H1 (cell line): ENCODE measurements at regions not wholly inside any gene's neighbourhood (a gene's known extent, or its start where the extent isn't known, plus 50 kb on each side); places are given as distances from the start of the nearest gene placed in this dataset.

ENCODE experiments used
- CTCF ChIA-PET: fragments of 300-600 bp; sonication (Branson Sonifier 250); formaldehyde crosslinking; loops from one replicate; lab custom pipeline; 2021; ENCODE audit not compliant: partially characterized antibody; lab: Charles Lee
- POLR2A ChIA-PET: fragments of 300-600 bp; sonication (Branson Sonifier 250); formaldehyde crosslinking; loops from one replicate; lab custom pipeline; 2021; ENCODE audit warnings: inconsistent platforms; ENCODE audit not compliant: partially characterized antibody; lab: Charles Lee
- DNase-seq, 2 experiments: peaks; one replicate each; pipeline versions ENCODE4 v3.0.0 to v3.0.0-alpha.2; 2010 to 2022; ENCODE audit warnings: low spot score in 2 of 2, low read depth in 1 of 2, mixed read lengths in 1 of 2
- FAIRE-seq: peaks from 2 replicates; lab custom pipeline; 2011; peaks lifted over from hg19 to GRCh38; lab: Jason Lieb, UNC
- H2AFZ ChIP-seq: 2 replicates; pipeline ENCODE4 v1.8.1; 2012; ENCODE audit warnings: low read length, inconsistent platforms
- H2AK5ac ChIP-seq: 2 replicates; pipeline ENCODE4 v1.6.1; 2013; ENCODE audit warnings: low read depth, low read length
- H2BK120ac ChIP-seq: replicated peaks from 2 replicates; pipeline ENCODE3; 2013; ENCODE audit warnings: low read depth, low read length, inconsistent platforms
- H2BK12ac ChIP-seq: 2 replicates; pipeline ENCODE4 v1.6.1; 2013; ENCODE audit warnings: low read depth, low read length
- H2BK15ac ChIP-seq: 2 replicates; pipeline ENCODE4 v1.6.1; 2013; ENCODE audit warnings: low read length
- H2BK20ac ChIP-seq: 2 replicates; pipeline ENCODE4 v1.6.1; 2013; ENCODE audit warnings: low read length
- H2BK5ac ChIP-seq: 2 replicates; pipeline ENCODE4 v1.6.1; 2013; ENCODE audit warnings: low read depth, low read length
- H3K14ac ChIP-seq: 2 replicates; pipeline ENCODE4 v1.6.1; 2013; ENCODE audit warnings: inconsistent platforms; ENCODE audit not compliant: insufficient read length
- H3K18ac ChIP-seq: 2 replicates; pipeline ENCODE4 v1.6.1; 2013; ENCODE audit warnings: low read length; ENCODE audit errors: extremely low read depth
- H3K23ac ChIP-seq: 2 replicates; pipeline ENCODE4 v1.6.1; 2013; ENCODE audit warnings: inconsistent platforms; ENCODE audit not compliant: insufficient read length
- H3K23me2 ChIP-seq: 2 replicates; pipeline ENCODE4 v1.6.1; 2013; ENCODE audit warnings: low read depth, low read length
- H3K27ac ChIP-seq: 2 replicates; pipeline ENCODE4 v1.6.1; 2011; ENCODE audit warnings: low read depth, low read length, inconsistent platforms
- H3K27me3 ChIP-seq, 4 experiments: replicated peaks in 1 of 4; 1 replicate in 1 of 4; 2 replicates in 3 of 4; pipeline versions ENCODE4 v1.6.1 to v1.8.1; 2011 to 2013; ENCODE audit warnings: low read length in 3 of 4, mild to moderate bottlenecking in 3 of 4, inconsistent platforms in 2 of 4, mixed read lengths in 2 of 4, moderate library complexity in 1 of 4; ENCODE audit not compliant: control insufficient read depth in 3 of 4, insufficient read depth in 3 of 4; ENCODE audit errors: extremely low read depth in 1 of 4
- H3K36me3 ChIP-seq, 4 experiments: 2 replicates each; pipeline versions ENCODE4 v1.6.1 to v1.8.1; 2011 to 2013; ENCODE audit warnings: mild to moderate bottlenecking in 4 of 4, low read length in 3 of 4, moderate library complexity in 2 of 4, control low read depth in 1 of 4, inconsistent platforms in 1 of 4; ENCODE audit not compliant: insufficient read depth in 4 of 4, control insufficient read depth in 2 of 4
- H3K4ac ChIP-seq: replicated peaks from 2 replicates; pipeline ENCODE3; 2013; ENCODE audit warnings: low read length, low read depth, mixed read lengths, inconsistent platforms; ENCODE audit not compliant: insufficient read length
- H3K4me1 ChIP-seq, 4 experiments: replicated peaks in 1 of 4; 1 replicate in 1 of 4; 2 replicates in 3 of 4; pipeline versions ENCODE4 v1.6.1 to v1.8.1; 2011 to 2013; ENCODE audit warnings: low read length in 3 of 4, inconsistent platforms in 2 of 4, mixed read lengths in 1 of 4; ENCODE audit not compliant: insufficient read depth in 4 of 4, control insufficient read depth in 3 of 4
- H3K4me2 ChIP-seq, 2 experiments: 2 replicates each; pipeline versions ENCODE4 v1.6.1 to v1.8.1; 2011 to 2013; ENCODE audit warnings: low read depth in 2 of 2, low read length in 2 of 2, control low read depth in 1 of 2, inconsistent platforms in 1 of 2, mild to moderate bottlenecking in 1 of 2; ENCODE audit not compliant: insufficient read depth in 1 of 2
- H3K4me3 ChIP-seq, 4 experiments: fragments of 200-600, 300-600 bp in 1 of 4; sonication (generic), shearing (Covaris generic), sonication (Bioruptor Twin) in 1 of 4; 2 replicates each; pipeline versions ENCODE4 v1.5.1 to v1.8.1; 2011 to 2016; ENCODE audit warnings: low read length in 4 of 4, low read depth in 3 of 4, control low read depth in 2 of 4, inconsistent platforms in 2 of 4, mild to moderate bottlenecking in 2 of 4, mixed read lengths in 1 of 4, moderate library complexity in 1 of 4; ENCODE audit not compliant: insufficient read depth in 2 of 4; ENCODE audit errors: extremely low read depth in 1 of 4
- H3K56ac ChIP-seq: replicated peaks from 2 replicates; pipeline ENCODE3; 2013; ENCODE audit warnings: low read depth, mild to moderate bottlenecking, mixed read lengths, low read length, inconsistent platforms; ENCODE audit not compliant: insufficient read length
- H3K79me1 ChIP-seq: 2 replicates; pipeline ENCODE4 v1.6.1; 2013; ENCODE audit warnings: low read depth, low read length, control low read depth
- H3K79me2 ChIP-seq, 2 experiments: 2 replicates each; pipeline versions ENCODE4 v1.6.1 to v1.8.1; 2012 to 2013; ENCODE audit warnings: low read length in 2 of 2, mild to moderate bottlenecking in 2 of 2, inconsistent platforms in 1 of 2; ENCODE audit not compliant: insufficient read depth in 2 of 2, control insufficient read depth in 1 of 2
- H3K9ac ChIP-seq, 4 experiments: replicated peaks in 1 of 4; 1 replicate in 1 of 4; 2 replicates in 3 of 4; pipeline versions ENCODE4 v1.6.1 to v1.8.1; 2011 to 2013; ENCODE audit warnings: low read depth in 3 of 4, low read length in 3 of 4, control low read depth in 2 of 4, mild to moderate bottlenecking in 2 of 4, moderate library complexity in 2 of 4, inconsistent platforms in 1 of 4; ENCODE audit errors: extremely low read depth in 1 of 4
- H3K9me3 ChIP-seq, 2 experiments: 2 replicates each; pipeline versions ENCODE4 v1.6.1 to v1.8.1; 2012 to 2013; ENCODE audit warnings: mild to moderate bottlenecking in 2 of 2, moderate library complexity in 2 of 2, control low read depth in 1 of 2, inconsistent platforms in 1 of 2, low read depth in 1 of 2, low read length in 1 of 2, mixed read lengths in 1 of 2; ENCODE audit not compliant: insufficient read depth in 2 of 2
- H4K20me1 ChIP-seq, 2 experiments: replicated peaks in 1 of 2; 2 replicates each; pipeline versions ENCODE3 to v1.8.1; 2011 to 2013; ENCODE audit warnings: inconsistent platforms in 2 of 2, low read length in 2 of 2, mild to moderate bottlenecking in 1 of 2; ENCODE audit not compliant: insufficient read depth in 2 of 2, control insufficient read depth in 1 of 2
- H4K5ac ChIP-seq: 2 replicates; pipeline ENCODE4 v1.6.1; 2013; ENCODE audit warnings: low read length, low read depth, mixed read lengths, inconsistent platforms; ENCODE audit not compliant: insufficient read length
- H4K8ac ChIP-seq: 2 replicates; pipeline ENCODE4 v1.8.0; 2013; ENCODE audit warnings: mild to moderate bottlenecking, moderate library complexity, low read length, inconsistent platforms; ENCODE audit not compliant: insufficient read depth; ENCODE audit errors: extremely low read depth
- H4K91ac ChIP-seq: replicated peaks from 2 replicates; pipeline ENCODE3; 2013; ENCODE audit warnings: low read length, mixed read lengths, inconsistent platforms; ENCODE audit not compliant: insufficient read length
- BCL11A ChIP-seq, 2 experiments: IDR thresholded peaks; one replicate each; pipeline ENCODE4 v1.6.1; 2011; ENCODE audit warnings: low read depth in 2 of 2, low read length in 2 of 2, mild to moderate bottlenecking in 2 of 2
- CBX8 ChIP-seq: fragments of 300-800, 300-1000 bp; sonication (generic); IDR thresholded peaks from 2 replicates; pipeline ENCODE4 v1.7.1; 2016; ENCODE audit warnings: low read depth, low read length, borderline replicate concordance
- EGR1 ChIP-seq: IDR thresholded peaks from 2 replicates; pipeline ENCODE4 v1.6.1; 2011; ENCODE audit warnings: low read depth, low read length, borderline replicate concordance
- EP300 ChIP-seq, 2 experiments: IDR thresholded peaks; 1 replicate in 1 of 2; 2 replicates in 1 of 2; pipeline ENCODE4 v1.6.1; 2011 to 2012; ENCODE audit warnings: low read depth in 2 of 2, low read length in 2 of 2, mild to moderate bottlenecking in 2 of 2, borderline replicate concordance in 1 of 2, inconsistent platforms in 1 of 2, moderate library complexity in 1 of 2
- NANOG ChIP-seq: IDR thresholded peaks from 2 replicates; pipeline ENCODE4 v1.6.1; 2011; ENCODE audit warnings: low read length, low read depth, mild to moderate bottlenecking, inconsistent platforms; ENCODE audit not compliant: insufficient read depth, poor library complexity, severe bottlenecking
- NRF1 ChIP-seq: IDR thresholded peaks from 2 replicates; pipeline ENCODE4 v1.6.1; 2011; ENCODE audit warnings: mild to moderate bottlenecking, low read depth, low read length, improper control_type of control experiment
- PHF8 ChIP-seq: fragments of 200-600 bp; sonication (generic); conservative IDR thresholded peaks from 2 replicates; pipeline ENCODE4 v1.7.1; 2012; ENCODE audit warnings: low read depth, mild to moderate bottlenecking, inconsistent platforms, low read length, moderate library complexity
- RNF2 ChIP-seq: fragments of 200-900, 300-1000 bp; sonication (generic); IDR thresholded peaks from 2 replicates; pipeline ENCODE4 v1.7.1; 2016; ENCODE audit warnings: borderline replicate concordance, low read depth, mild to moderate bottlenecking, antibody characterized with exemption, low read length; ENCODE audit not compliant: poor library complexity, severe bottlenecking; ENCODE audit errors: missing control alignments
- SIX5 ChIP-seq: IDR thresholded peaks from 2 replicates; pipeline ENCODE4 v1.6.1; 2011; ENCODE audit warnings: mild to moderate bottlenecking, low read depth, low read length
- SP1 ChIP-seq: IDR thresholded peaks from 2 replicates; pipeline ENCODE4 v1.6.1; 2011; ENCODE audit warnings: low read depth, low read length
- TAF1 ChIP-seq: IDR thresholded peaks from 2 replicates; pipeline ENCODE4 v1.6.1; 2011; ENCODE audit warnings: mild to moderate bottlenecking, low read depth, low read length
- WGBS, 2 experiments: shearing (Covaris generic) in 1 of 2; methylation state at CpG; one replicate each; pipeline versions ENCODE4 v1.1.6 to v1.1.7; 2013 to 2015; ENCODE audit warnings: low lambda C conversion rate in 2 of 2, mixed read lengths in 2 of 2, inconsistent platforms in 1 of 2, low coverage in 1 of 2, missing lambda C conversion rate in 1 of 2; ENCODE audit not compliant: insufficient replicate concordance in 2 of 2, insufficient coverage in 1 of 2, insufficient read length in 1 of 2; ENCODE audit errors: extremely low coverage in 1 of 2, missing lambda C conversion rate in 1 of 2; 5-methylcytosine and 5-hydroxymethylcytosine counted together
- TF ChIP-seq, protein P1 (sequence below), 3 experiments: IDR thresholded peaks; 1 replicate in 2 of 3; 2 replicates in 1 of 3; pipeline versions ENCODE4 v1.5.1 to v1.6.1; 2011; ENCODE audit warnings: low read length in 3 of 3, mild to moderate bottlenecking in 3 of 3, inconsistent platforms in 2 of 3, low read depth in 1 of 3, moderate library complexity in 1 of 3; ENCODE audit not compliant: insufficient read depth in 1 of 3; ENCODE audit errors: control extremely low read depth in 1 of 3

- Histone ChIP-seq H4K8ac (no peak overlapping the region), H3K23me2 (no peaks in the 10 kb centered on the region), H3K56ac (no peak overlapping the region), H3K27me3 (no peaks in the 10 kb centered on the region), H3K36me3 (no peaks in the 10 kb centered on the region; a peak in 1 of 8 replicates), H3K79me2 (no peaks in the 10 kb centered on the region), H3K4ac (no peak overlapping the region), H3K14ac (no peak overlapping the region), H3K9me3 (peaks cover 37 to 46% of the 10 kb centered on the region in 2 experiments), H3K79me1 (no peaks in the 10 kb centered on the region), H2BK15ac (no peak overlapping the region), H2BK12ac (no peak overlapping the region), H3K4me1 (no peaks in the 10 kb centered on the region), H3K27ac (no peak overlapping the region), H2AK5ac (no peak overlapping the region), H2AFZ (no peak overlapping the region), H3K18ac (no peak overlapping the region), H2BK5ac (no peak overlapping the region), H3K4me3 (no peak overlapping the region), H3K4me2 (no peak overlapping the region), H2BK120ac (no peak overlapping the region), H4K20me1 (no peaks in the 10 kb centered on the region), H2BK20ac (no peak overlapping the region), H3K9ac (no peak overlapping the region), H3K23ac (no peak overlapping the region), H4K5ac (no peak overlapping the region), H4K91ac (no peak overlapping the region)
- 86% methylated on average over 1 of the region's 1 CpG; no CpG with 5 or more reads in 1 of the 2 experiments for WGBS, 2 experiments
- DNase-seq (no peak), FAIRE-seq (no peak)
- CTCF ChIA-PET, result interaction anchor here (0.5 to 1.5 kb wide), 2 partner anchors 22 to 675 kb away, joined by 3 read pairs; no protein-coding TSS in a partner anchor
- POLR2A ChIA-PET, result no interaction called here
- TF ChIP-seq SP1 (no peak), TAF1 (no peak), CBX8 (no peak), EP300 (IDR thresholded peaks at IDR 0.05; ENCODE audit: borderline replicate concordance in 1 of 2, low read depth in 2 of 2, low read length in 2 of 2) (no peak), NRF1 (no peak), SIX5 (no peak), NANOG (no peak), PHF8 (no peak), BCL11A (IDR thresholded peaks at IDR 0.05; ENCODE audit: low read depth in 2 of 2, low read length in 2 of 2) (no peak), RNF2 (no peak), EGR1 (no peak)
- TF ChIP-seq, protein P1, sequence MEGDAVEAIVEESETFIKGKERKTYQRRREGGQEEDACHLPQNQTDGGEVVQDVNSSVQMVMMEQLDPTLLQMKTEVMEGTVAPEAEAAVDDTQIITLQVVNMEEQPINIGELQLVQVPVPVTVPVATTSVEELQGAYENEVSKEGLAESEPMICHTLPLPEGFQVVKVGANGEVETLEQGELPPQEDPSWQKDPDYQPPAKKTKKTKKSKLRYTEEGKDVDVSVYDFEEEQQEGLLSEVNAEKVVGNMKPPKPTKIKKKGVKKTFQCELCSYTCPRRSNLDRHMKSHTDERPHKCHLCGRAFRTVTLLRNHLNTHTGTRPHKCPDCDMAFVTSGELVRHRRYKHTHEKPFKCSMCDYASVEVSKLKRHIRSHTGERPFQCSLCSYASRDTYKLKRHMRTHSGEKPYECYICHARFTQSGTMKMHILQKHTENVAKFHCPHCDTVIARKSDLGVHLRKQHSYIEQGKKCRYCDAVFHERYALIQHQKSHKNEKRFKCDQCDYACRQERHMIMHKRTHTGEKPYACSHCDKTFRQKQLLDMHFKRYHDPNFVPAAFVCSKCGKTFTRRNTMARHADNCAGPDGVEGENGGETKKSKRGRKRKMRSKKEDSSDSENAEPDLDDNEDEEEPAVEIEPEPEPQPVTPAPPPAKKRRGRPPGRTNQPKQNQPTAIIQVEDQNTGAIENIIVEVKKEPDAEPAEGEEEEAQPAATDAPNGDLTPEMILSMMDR (IDR thresholded peaks at IDR 0.05; ENCODE audit: control extremely low read depth in 1 of 3, insufficient read depth in 1 of 3, low read depth in 1 of 3, low read length in 3 of 3), result no peak
Measured at GRCh38 chr14:66216763-66217162, 269.4 kb upstream of the CCDC196 start.
